ENCODE measurements at regions not wholly inside any gene's neighbourhood (a gene's known extent, or its start where the extent isn't known, plus 50 kb on each side); places are given as distances from the start of the nearest gene placed in this dataset.
A peak's percentile ranks its signal among the peaks of the same experiment; 100 is the strongest.

DNA sequence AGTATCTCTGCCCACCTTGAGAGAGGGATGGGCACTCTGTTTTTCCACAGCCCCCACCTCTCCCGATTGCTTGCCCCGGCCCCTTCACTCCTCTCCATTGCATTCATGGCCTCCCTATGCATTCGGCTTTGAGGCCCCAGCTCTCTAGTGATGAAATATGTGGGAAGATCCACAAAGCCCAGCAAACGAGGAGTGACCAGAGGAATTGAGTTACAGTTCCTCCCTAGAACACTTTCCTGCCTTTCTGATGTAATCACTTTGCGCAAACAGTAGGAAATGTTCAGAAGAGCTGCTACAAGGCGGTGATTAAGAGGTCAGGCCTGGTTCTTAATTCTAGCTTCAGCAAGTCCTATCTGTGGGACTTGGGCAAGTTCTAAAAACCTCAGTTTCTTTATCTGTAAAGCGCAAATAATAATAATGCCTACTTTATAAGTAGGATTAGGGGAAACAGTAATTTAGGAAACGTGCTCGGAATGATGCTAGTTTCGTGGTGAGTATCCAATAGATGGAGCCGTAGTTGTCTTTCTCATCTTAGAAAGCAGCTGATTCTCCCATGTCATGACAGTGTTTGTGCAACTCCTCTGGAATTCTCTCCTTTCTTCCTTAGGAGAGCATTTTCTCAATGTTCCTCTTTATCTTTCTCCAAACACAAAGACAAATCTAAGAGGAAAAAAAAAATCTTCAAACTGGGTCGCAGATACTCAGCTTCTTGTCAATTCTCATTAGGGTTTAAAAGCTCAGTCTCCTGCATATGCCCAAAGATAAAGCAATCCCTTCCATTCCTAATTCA, 99.5 kb upstream of the MSX2 start:
- Histone ChIP-seq H3K79me2 (ENCODE audit: control insufficient read depth in 1 of 2, insufficient read depth in 2 of 2, low read length in 2 of 2) (no peaks in the 10 kb centered on the region), H3K27me3 (replicated peaks in 1 of 4; ENCODE audit: control insufficient read depth in 3 of 4, extremely low read depth in 1 of 4, insufficient read depth in 3 of 4, low read length in 3 of 4) (no peaks in the 10 kb centered on the region; a peak in 1 of 7 replicates), H2AK5ac (ENCODE audit: low read depth, low read length) (no peak overlapping the region), H2BK120ac (replicated peaks; ENCODE audit: low read depth, low read length) (no peak overlapping the region), H3K9ac (replicated peaks in 1 of 4; ENCODE audit: extremely low read depth in 1 of 4, low read depth in 3 of 4, low read length in 3 of 4) (no peak overlapping the region), H3K4me2 (ENCODE audit: insufficient read depth in 1 of 2, low read depth in 2 of 2, low read length in 2 of 2) (no peak overlapping the region), H3K56ac (replicated peaks; ENCODE audit: insufficient read length, low read depth, low read length) (no peak overlapping the region), H2BK5ac (ENCODE audit: low read depth, low read length) (no peak overlapping the region), H3K14ac (ENCODE audit: insufficient read length) (no peak overlapping the region), H4K8ac (ENCODE audit: extremely low read depth, insufficient read depth, low read length) (no peak overlapping the region), H4K5ac (ENCODE audit: insufficient read length, low read depth, low read length) (no peak overlapping the region), H3K79me1 (ENCODE audit: low read depth, low read length) (no peaks in the 10 kb centered on the region), H4K91ac (replicated peaks; ENCODE audit: insufficient read length, low read length) (no peak overlapping the region), H3K4me1 (replicated peaks in 1 of 4; ENCODE audit: control insufficient read depth in 3 of 4, insufficient read depth in 4 of 4, low read length in 3 of 4) (peaks cover 0 to 4% (median 1%) of the 10 kb centered on the region in 4 experiments; a peak in 4 of 7 replicates), H3K27ac (ENCODE audit: low read depth, low read length) (no peak overlapping the region), H3K23ac (ENCODE audit: insufficient read length) (no peak overlapping the region), H3K9me3 (ENCODE audit: insufficient read depth in 2 of 2, low read depth in 1 of 2, low read length in 1 of 2) (no peaks in the 10 kb centered on the region), H2BK12ac (ENCODE audit: low read depth, low read length) (no peak overlapping the region), H2AFZ (ENCODE audit: low read length) (no peak overlapping the region), H3K4ac (replicated peaks; ENCODE audit: insufficient read length, low read depth, low read length) (no peak overlapping the region), H3K4me3 (ENCODE audit: extremely low read depth in 1 of 4, insufficient read depth in 2 of 4, low read depth in 3 of 4, low read length in 4 of 4) (no peak overlapping the region), H3K18ac (ENCODE audit: extremely low read depth, low read length) (no peak overlapping the region), H2BK20ac (ENCODE audit: low read length) (no peak overlapping the region), H3K23me2 (ENCODE audit: low read depth, low read length) (no peaks in the 10 kb centered on the region), H3K36me3 (ENCODE audit: control insufficient read depth in 2 of 4, insufficient read depth in 4 of 4, low read length in 3 of 4) (no peaks in the 10 kb centered on the region), H4K20me1 (replicated peaks in 1 of 2; ENCODE audit: control insufficient read depth in 1 of 2, insufficient read depth in 2 of 2, low read length in 2 of 2) (no peaks in the 10 kb centered on the region), H2BK15ac (ENCODE audit: low read length) (no peak overlapping the region)
- WGBS, 2 experiments (ENCODE audit: extremely low coverage in 1 of 2, insufficient coverage in 1 of 2, insufficient read length in 1 of 2, insufficient replicate concordance in 2 of 2, low coverage in 1 of 2, low lambda C conversion rate in 2 of 2, missing lambda C conversion rate in 1 of 2): 86% methylated on average over 12 of the region's 12 CpGs; no CpG with 5 or more reads in 1 of the 2 experiments
- CTCF ChIA-PET (ENCODE audit: partially characterized antibody): interaction anchor here (0.6 to 3.1 kb wide), 3 partner anchors 10 to 487 kb away, joined by 3 to 9 read pairs (median 3); no protein-coding TSS in a partner anchor
- POLR2A ChIA-PET (ENCODE audit: partially characterized antibody): no interaction called here
- peak in 1 of 2 experiments; percentile 13; a peak in 1 of 4 replicates for TF ChIP-seq RAD21 (IDR thresholded peaks at IDR 0.05 in 1 of 2, conservative IDR thresholded peaks at IDR 0.05 in 1 of 2; ENCODE audit: low read depth in 2 of 2, low read length in 2 of 2)
- TF ChIP-seq EGR1 (IDR thresholded peaks at IDR 0.05; ENCODE audit: borderline replicate concordance, low read depth, low read length): no peak
- TF ChIP-seq TAF1 (IDR thresholded peaks at IDR 0.05; ENCODE audit: low read depth, low read length): no peak
- FAIRE-seq: no peak
- DNase-seq (ENCODE audit: low read depth in 1 of 2, low spot score in 2 of 2): no peak
